K562 (cell line): ENCODE measurements at regions not wholly inside any gene's neighbourhood (a gene's known extent, or its start where the extent isn't known, plus 50 kb on each side); places are given as distances from the start of the nearest gene placed in this dataset.

Source experiments
- ATAC-seq: fragments of 200-7000 bp; cut with Tn5 transposase; 3 replicates; pipeline ENCODE4 v1.9.1; 2020; ENCODE audit warnings: moderate library complexity
- BruUV-seq: library from RNA; stranded (reverse); fragments of 400-500 nt; replicated peaks from 2 replicates; lab custom pipeline; 2021; lab: Mats Ljungman, UMichigan
- CTCF ChIA-PET: fragments of 300-600 bp; formaldehyde crosslinking; extraction: SDS; loops from one replicate; lab custom pipeline; 2021; ENCODE audit warnings: low intra/inter-chr PET ratio; lab: Yijun Ruan, JAX
- POLR2A ChIA-PET: fragments of 300-600, 350-650 bp; sonication (Branson Sonifier 250); formaldehyde crosslinking; extraction: SDS; loops from one replicate; lab custom pipeline; 2021; ENCODE audit warnings: antibody characterized with exemption, inconsistent platforms; lab: Yijun Ruan, JAX
- DNase-seq, 4 experiments: peaks; one replicate each; pipeline versions ENCODE4 v3.0.0 to v3.0.0-alpha.2; 2011 to 2018; ENCODE audit warnings: low spot score in 3 of 4, mixed read lengths in 3 of 4; ENCODE audit errors: extremely low read depth in 1 of 4
- FAIRE-seq: peaks from 2 replicates; lab custom pipeline; 2011; peaks lifted over from hg19 to GRCh38; lab: Jason Lieb, UNC
- H2AFZ ChIP-seq: 2 replicates; pipeline ENCODE4 v1.6.0; 2011; ENCODE audit warnings: low read depth, low read length, control low read depth, inconsistent platforms
- H3K27ac ChIP-seq: fragments of 200-600 bp; 3 replicates; pipeline ENCODE4 v1.8.0; 2011; ENCODE audit warnings: low read depth, mild to moderate bottlenecking, control low read depth, inconsistent platforms, low read length, moderate library complexity, mixed read lengths; ENCODE audit errors: extremely low read depth
- H3K27me3 ChIP-seq, 2 experiments: fragments of 300-600 bp in 1 of 2; 2 replicates in 1 of 2; 3 replicates in 1 of 2; pipeline versions ENCODE4 v1.6.0 to v1.8.0; 2011; ENCODE audit warnings: inconsistent platforms in 2 of 2, low read length in 2 of 2, mild to moderate bottlenecking in 1 of 2, mixed read lengths in 1 of 2, moderate library complexity in 1 of 2; ENCODE audit not compliant: control insufficient read depth in 2 of 2, insufficient read depth in 2 of 2
- H3K36me3 ChIP-seq: fragments of 300-600 bp; 3 replicates; pipeline ENCODE4 v1.8.0; 2011; ENCODE audit warnings: mild to moderate bottlenecking, low read length, inconsistent platforms; ENCODE audit not compliant: control insufficient read depth, insufficient read depth
- H3K4me1 ChIP-seq, 2 experiments: fragments of 200-600 bp in 1 of 2; replicated peaks in 1 of 2; 2 replicates in 1 of 2; 3 replicates in 1 of 2; pipeline versions ENCODE4 v1.5.1 to v1.8.0; 2011; ENCODE audit warnings: inconsistent platforms in 2 of 2, low read length in 2 of 2, mild to moderate bottlenecking in 1 of 2, mixed read lengths in 1 of 2, moderate library complexity in 1 of 2; ENCODE audit not compliant: control insufficient read depth in 2 of 2, insufficient read depth in 2 of 2
- H3K4me2 ChIP-seq: 2 replicates; pipeline ENCODE4 v1.6.1; 2011; ENCODE audit warnings: low read length, control low read depth, inconsistent platforms, mixed read lengths; ENCODE audit not compliant: insufficient read depth
- H3K4me3 ChIP-seq: fragments of 200-600 bp; sonication (generic), shearing (Covaris generic); 2 replicates; pipeline ENCODE4 v1.5.1; 2016; ENCODE audit warnings: control low read depth, inconsistent platforms
- H3K79me2 ChIP-seq: fragments of 200-600 bp; 3 replicates; pipeline ENCODE4 v1.8.0; 2011; ENCODE audit warnings: low read length, inconsistent platforms; ENCODE audit not compliant: control insufficient read depth, insufficient read depth
- H3K9ac ChIP-seq, 2 experiments: 2 replicates each; pipeline versions ENCODE4 v1.6.0 to v1.6.1; 2011; ENCODE audit warnings: low read depth in 2 of 2, low read length in 2 of 2, control low read depth in 1 of 2, inconsistent platforms in 1 of 2, mild to moderate bottlenecking in 1 of 2, mixed read lengths in 1 of 2; ENCODE audit not compliant: insufficient read depth in 1 of 2
- H3K9me1 ChIP-seq: one replicate; pipeline ENCODE4 v1.6.0; 2011; ENCODE audit warnings: inconsistent platforms, mild to moderate bottlenecking, low read length, moderate library complexity; ENCODE audit not compliant: control insufficient read depth, insufficient read depth
- H3K9me3 ChIP-seq: replicated peaks from 2 replicates; pipeline ENCODE4 v1.5.1; 2011; ENCODE audit warnings: low read depth, low read length, inconsistent platforms; ENCODE audit not compliant: control insufficient read depth, insufficient read depth
- H4K20me1 ChIP-seq: replicated peaks from 2 replicates; pipeline ENCODE4 v1.6.1; 2011; ENCODE audit warnings: low read length, inconsistent platforms, mixed read lengths; ENCODE audit not compliant: control insufficient read depth, insufficient read depth
- ARID3A ChIP-seq: IDR thresholded peaks from 2 replicates; pipeline ENCODE4 v1.6.1; 2012; ENCODE audit warnings: low read depth, low read length, improper control_type of control experiment, borderline replicate concordance
- CHD1 ChIP-seq: fragments of 200-600 bp; sonication (generic); IDR thresholded peaks from one replicate; pipeline ENCODE4 v1.6.1; 2012; ENCODE audit warnings: mild to moderate bottlenecking, moderate library complexity, low read length, inconsistent platforms
- DMBX1 ChIP-seq: fragments of 250-450 bp; sonication (Bioruptor Pico); IDR thresholded peaks from 2 replicates; pipeline ENCODE4 v1.8.0; 2022; ENCODE audit warnings: inconsistent platforms, mild to moderate bottlenecking, moderate library complexity, borderline replicate concordance
- FOXK1 ChIP-seq: sonication (generic); formaldehyde crosslinking; IDR thresholded peaks from 2 replicates; pipeline ENCODE4 v1.8.0; 2022; ENCODE audit warnings: missing genetic modification reagents, mild to moderate bottlenecking, borderline replicate concordance
- GATA2 ChIP-seq: sonication (generic); formaldehyde crosslinking; IDR thresholded peaks from 2 replicates; pipeline ENCODE4 v1.4.0; 2020; ENCODE audit warnings: mild to moderate bottlenecking, missing genetic modification reagents
- HBP1 ChIP-seq: fragments of 450-650 bp; formaldehyde crosslinking; IDR thresholded peaks from 2 replicates; pipeline ENCODE4 v1.4.0; 2022; ENCODE audit warnings: missing genetic modification characterization
- HDAC3 ChIP-seq: fragments of 450-650 bp; IDR thresholded peaks from 2 replicates; pipeline ENCODE4 v1.6.1; 2018; ENCODE audit warnings: borderline replicate concordance, mild to moderate bottlenecking, moderate library complexity; ENCODE audit not compliant: partially characterized antibody
- HMBOX1 ChIP-seq: sonication (generic); IDR thresholded peaks from 2 replicates; pipeline ENCODE4 v1.6.1; 2016
- HNRNPH1 ChIP-seq: fragments of 200-400 bp; formaldehyde crosslinking; optimal IDR thresholded peaks from 2 replicates; pipeline ENCODE3; 2017; ENCODE audit warnings: low read depth, mild to moderate bottlenecking, low read length, moderate library complexity
- IFI16 ChIP-seq: fragments of 250-450 bp; sonication (Bioruptor Pico); IDR thresholded peaks from 2 replicates; pipeline ENCODE4 v2.1.2; 2022; ENCODE audit warnings: mild to moderate bottlenecking, inconsistent platforms
- PHB2 ChIP-seq: fragments of 450-650 bp; IDR thresholded peaks from 2 replicates; pipeline ENCODE4 v1.6.1; 2017; ENCODE audit warnings: low read depth
- SAP30 ChIP-seq: fragments of 200-600 bp; sonication (generic); IDR thresholded peaks from 2 replicates; pipeline ENCODE4 v1.6.1; 2012; ENCODE audit warnings: borderline replicate concordance, low read depth, mild to moderate bottlenecking, moderate library complexity, low read length, control low read depth, inconsistent platforms; ENCODE audit not compliant: insufficient read depth, poor library complexity, severe bottlenecking
- TEAD2 ChIP-seq: fragments of 450-650 bp; IDR thresholded peaks from 2 replicates; pipeline ENCODE4 v1.6.1; 2016; ENCODE audit warnings: missing genetic modification characterization, control low read depth, missing compliant biosample characterization
- TEAD4 ChIP-seq, 2 experiments: sonication (generic) in 1 of 2; formaldehyde crosslinking in 1 of 2; IDR thresholded peaks; 2 replicates each; pipeline versions ENCODE4 v1.6.1 to v1.8.0; 2012 to 2022; ENCODE audit warnings: borderline replicate concordance in 1 of 2, inconsistent platforms in 1 of 2, low read length in 1 of 2, mild to moderate bottlenecking in 1 of 2, missing genetic modification reagents in 1 of 2
- WGBS: fragments of 100-300 bp; shearing (Covaris generic); methylation state at CpG from one replicate; pipeline ENCODE4 v1.1.6; 2016; ENCODE audit warnings: low coverage, mixed read lengths; ENCODE audit not compliant: insufficient coverage; ENCODE audit errors: missing lambda C conversion rate; 5-methylcytosine and 5-hydroxymethylcytosine counted together
- in situ Hi-C: fragments of 300-500 bp; cut with MboI; formaldehyde crosslinking; loops from 4 replicates; pipeline ENCODE4 v1.15.0; 2018; ENCODE audit warnings: inconsistent platforms, mixed read lengths
- intact Hi-C: fragments of 100-400 bp; cut with micrococcal nuclease; formaldehyde crosslinking; loops from 2 replicates; pipeline ENCODE4 v1.14.2; 2022

- in situ Hi-C loops = no loop called here
- TF ChIP-seq FOXK1 = no peak
- TF ChIP-seq CHD1 = no peak
- TF ChIP-seq HBP1 (CRISPR knock-in tag) = no peak
- TF ChIP-seq IFI16 (CRISPR knock-in tag) = no peak
- TF ChIP-seq PHB2 = no peak
- TF ChIP-seq HDAC3 = no peak
- no peak for TF ChIP-seq SAP30
- TF ChIP-seq HMBOX1 = no peak
- TF ChIP-seq ARID3A = no peak
- TF ChIP-seq TEAD2 (tag) = no peak
- no peak for TF ChIP-seq TEAD4 (IDR thresholded peaks at IDR 0.05; ENCODE audit: low read length)
- TF ChIP-seq TEAD4 (CRISPR knock-in tag; IDR thresholded peaks at IDR 0.05; ENCODE audit: borderline replicate concordance) = no peak
- TF ChIP-seq GATA2 (CRISPR knock-in tag) = no peak
- no peak for TF ChIP-seq DMBX1
- no peak for TF ChIP-seq HNRNPH1
- TF ChIP-seq, all 486 proteins: peak for 0
- intact Hi-C loops = no loop called here
- no TSS peak for BruUV-seq
- POLR2A ChIA-PET = interaction anchor here (0.5 kb wide), 1 partner anchor 44 kb away, joined by 4 read pairs; no protein-coding TSS in a partner anchor
- Histone ChIP-seq H3K36me3 (no peaks in the 10 kb centered on the region), H3K4me3 (no peak overlapping the region), H3K9ac (no peak overlapping the region), H3K9me1 (no peaks in the 10 kb centered on the region), H2AFZ (no peak overlapping the region), H3K27me3 (peaks cover 7 to 67% of the 10 kb centered on the region in 2 experiments; a peak in 4 of 5 replicates), H3K79me2 (no peaks in the 10 kb centered on the region), H3K4me2 (no peak overlapping the region), H3K9me3 (no peaks in the 10 kb centered on the region), H3K4me1 (no peaks in the 10 kb centered on the region), H3K27ac (no peak overlapping the region), H4K20me1 (peaks cover 12% of the 10 kb centered on the region)
- FAIRE-seq (no peak), ATAC-seq (no peak), DNase-seq (no peak)
- WGBS = 1% methylated on average over 6 of the region's 6 CpGs
- CTCF ChIA-PET = no interaction called here
These were observed 171.4 kb downstream of the RBFOX3 start for GRCh38 chr17:79439493-79439892.
